ENCODE measurements at regions not wholly inside any gene's neighbourhood (a gene's known extent, or its start where the extent isn't known, plus 50 kb on each side); places are given as distances from the start of the nearest gene placed in this dataset.

GRCh38 chr4:161225327-161225726, 938.5 kb downstream of the FSTL5 start:
- DNase-seq (ENCODE audit: low spot score) = no peak

- no peak for DNase-seq (ENCODE audit: low spot score)
These were observed 940.9 kb downstream of the FSTL5 start for GRCh38 chr4:161222889-161223288.

- no peak for DNase-seq (ENCODE audit: low spot score)
These were observed 955.2 kb downstream of the FSTL5 start for GRCh38 chr4:161208564-161208963.

- DNase-seq (ENCODE audit: low spot score) = no peak
These were observed 957.2 kb downstream of the FSTL5 start for GRCh38 chr4:161206528-161207080.

- DNase-seq (ENCODE audit: low spot score) = no peak
These were observed 959.9 kb downstream of the FSTL5 start for GRCh38 chr4:161203865-161204264.

- no peak for DNase-seq (ENCODE audit: low spot score)
These were observed 965.9 kb downstream of the FSTL5 start for GRCh38 chr4:161197912-161198311.

- no peak for DNase-seq (ENCODE audit: low spot score)
These were observed 966.3 kb downstream of the FSTL5 start for GRCh38 chr4:161197474-161197873.

GRCh38 chr4:161189286-161190134, 974.3 kb downstream of the FSTL5 start:
- no peak for DNase-seq (ENCODE audit: low spot score)

GRCh38 chr4:161188578-161188977, 975.2 kb downstream of the FSTL5 start:
- DNase-seq (ENCODE audit: low spot score) = no peak

- no peak for DNase-seq (ENCODE audit: low spot score)
These were observed 976.2 kb downstream of the FSTL5 start for GRCh38 chr4:161187569-161187968.

- no peak for DNase-seq (ENCODE audit: low spot score)
These were observed 977.0 kb downstream of the FSTL5 start for GRCh38 chr4:161186750-161187149.

GRCh38 chr4:161186012-161186411, 977.8 kb downstream of the FSTL5 start:
- no peak for DNase-seq (ENCODE audit: low spot score)

- DNase-seq (ENCODE audit: low spot score) = no peak
These were observed 980.1 kb downstream of the FSTL5 start for GRCh38 chr4:161183729-161184128.

- no peak for DNase-seq (ENCODE audit: low spot score)
These were observed 980.9 kb downstream of the FSTL5 start for GRCh38 chr4:161182913-161183312.

- DNase-seq (ENCODE audit: low spot score) = no peak
These were observed 985.5 kb downstream of the FSTL5 start for GRCh38 chr4:161178310-161178709.

GRCh38 chr4:161172396-161173026, 991.3 kb downstream of the FSTL5 start:
- DNase-seq (ENCODE audit: low spot score) = no peak

- DNase-seq (ENCODE audit: low spot score) = no peak
These were observed 996.3 kb downstream of the FSTL5 start for GRCh38 chr4:161167539-161167938.

GRCh38 chr4:161160718-161161117, 1003.1 kb downstream of the FSTL5 start:
- no peak for DNase-seq (ENCODE audit: low spot score)

- no peak for DNase-seq (ENCODE audit: low spot score)
These were observed 1015.7 kb downstream of the FSTL5 start for GRCh38 chr4:161148051-161148450.

GRCh38 chr4:161143375-161143774, 1020.4 kb downstream of the FSTL5 start:
- DNase-seq (ENCODE audit: low spot score) = no peak

GRCh38 chr4:161134795-161135194, 1029.0 kb downstream of the FSTL5 start:
- no peak for DNase-seq (ENCODE audit: low spot score)

- DNase-seq (ENCODE audit: low spot score) = no peak
These were observed 1030.1 kb downstream of the FSTL5 start for GRCh38 chr4:161133586-161134276.

All from kidney capillary endothelial cell (primary cell).